ENCODE measurements at regions not wholly inside any gene's neighbourhood (a gene's known extent, or its start where the extent isn't known, plus 50 kb on each side); places are given as distances from the start of the nearest gene placed in this dataset.

- Histone ChIP-seq H3K4me1 (ENCODE audit: insufficient read depth, poor library complexity, severe bottlenecking) (no peaks in the 10 kb centered on the region), H3K27ac (ENCODE audit: poor library complexity, severe bottlenecking) (no peak overlapping the region), H3K36me3 (ENCODE audit: low read depth) (no peaks in the 10 kb centered on the region), H3K4me3 (ENCODE audit: severe bottlenecking) (no peak overlapping the region), H3K27me3 (ENCODE audit: insufficient read depth, poor library complexity, severe bottlenecking) (no peaks in the 10 kb centered on the region), H3K9me3 (ENCODE audit: severe bottlenecking) (no peaks in the 10 kb centered on the region)
- no peak for DNase-seq (ENCODE audit: low spot score)
- TF ChIP-seq, protein P1, sequence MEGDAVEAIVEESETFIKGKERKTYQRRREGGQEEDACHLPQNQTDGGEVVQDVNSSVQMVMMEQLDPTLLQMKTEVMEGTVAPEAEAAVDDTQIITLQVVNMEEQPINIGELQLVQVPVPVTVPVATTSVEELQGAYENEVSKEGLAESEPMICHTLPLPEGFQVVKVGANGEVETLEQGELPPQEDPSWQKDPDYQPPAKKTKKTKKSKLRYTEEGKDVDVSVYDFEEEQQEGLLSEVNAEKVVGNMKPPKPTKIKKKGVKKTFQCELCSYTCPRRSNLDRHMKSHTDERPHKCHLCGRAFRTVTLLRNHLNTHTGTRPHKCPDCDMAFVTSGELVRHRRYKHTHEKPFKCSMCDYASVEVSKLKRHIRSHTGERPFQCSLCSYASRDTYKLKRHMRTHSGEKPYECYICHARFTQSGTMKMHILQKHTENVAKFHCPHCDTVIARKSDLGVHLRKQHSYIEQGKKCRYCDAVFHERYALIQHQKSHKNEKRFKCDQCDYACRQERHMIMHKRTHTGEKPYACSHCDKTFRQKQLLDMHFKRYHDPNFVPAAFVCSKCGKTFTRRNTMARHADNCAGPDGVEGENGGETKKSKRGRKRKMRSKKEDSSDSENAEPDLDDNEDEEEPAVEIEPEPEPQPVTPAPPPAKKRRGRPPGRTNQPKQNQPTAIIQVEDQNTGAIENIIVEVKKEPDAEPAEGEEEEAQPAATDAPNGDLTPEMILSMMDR (IDR thresholded peaks at IDR 0.05; ENCODE audit: poor library complexity, severe bottlenecking), result peak; percentile 79
- peak; percentile 52; the same call in 1 of the 3 replicates for ATAC-seq (ENCODE audit: low read depth)
These were observed 81.9 kb upstream of the CALN1 start for GRCh38 chr7:72493850-72494661.

GRCh38 chr7:72492461-72493065 is 80.4 kb upstream of the CALN1 start:
- no peak overlapping the region for H3K27ac ChIP-seq (ENCODE audit: poor library complexity, severe bottlenecking)
- no peak for ATAC-seq (ENCODE audit: low read depth)
- H3K4me3 ChIP-seq (ENCODE audit: severe bottlenecking), result no peak overlapping the region
- no peaks in the 10 kb centered on the region for H3K9me3 ChIP-seq (ENCODE audit: severe bottlenecking)
- no peaks in the 10 kb centered on the region for H3K27me3 ChIP-seq (ENCODE audit: insufficient read depth, poor library complexity, severe bottlenecking)
- DNase-seq (ENCODE audit: low spot score), result no peak
- TF ChIP-seq, protein P1 (IDR thresholded peaks at IDR 0.05; ENCODE audit: poor library complexity, severe bottlenecking), result no peak
- H3K36me3 ChIP-seq (ENCODE audit: low read depth), result no peaks in the 10 kb centered on the region
- no peaks in the 10 kb centered on the region for H3K4me1 ChIP-seq (ENCODE audit: insufficient read depth, poor library complexity, severe bottlenecking)

DNA sequence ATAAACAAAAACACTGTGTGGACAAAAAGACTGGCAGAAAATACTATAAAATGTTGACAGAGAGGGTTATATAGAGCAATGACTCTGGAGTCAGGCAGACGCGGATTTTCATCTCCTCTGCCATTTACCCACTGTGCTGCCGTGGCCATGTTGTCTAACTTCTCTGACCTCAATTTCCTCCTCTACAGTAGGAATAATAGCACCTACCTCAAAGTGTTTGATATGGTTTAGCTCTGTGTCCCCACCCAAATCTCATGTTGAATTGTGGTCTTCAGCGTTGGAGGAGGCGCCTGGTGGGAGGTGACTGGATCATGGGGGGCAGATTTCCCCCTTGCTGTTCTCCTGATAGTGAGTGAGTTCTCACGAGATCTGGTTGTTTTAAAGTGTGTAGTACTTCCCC is 78.2 kb upstream of the CALN1 start:
- H3K4me1 ChIP-seq (ENCODE audit: insufficient read depth, poor library complexity, severe bottlenecking), result no peaks in the 10 kb centered on the region
- TF ChIP-seq, protein P1 (IDR thresholded peaks at IDR 0.05; ENCODE audit: poor library complexity, severe bottlenecking), result no peak
- ATAC-seq (ENCODE audit: low read depth), result no peak
- no peaks in the 10 kb centered on the region for H3K27me3 ChIP-seq (ENCODE audit: insufficient read depth, poor library complexity, severe bottlenecking)
- no peak for DNase-seq (ENCODE audit: low spot score)
- no peak overlapping the region for H3K27ac ChIP-seq (ENCODE audit: poor library complexity, severe bottlenecking)
- no peaks in the 10 kb centered on the region for H3K9me3 ChIP-seq (ENCODE audit: severe bottlenecking)
- H3K36me3 ChIP-seq (ENCODE audit: low read depth), result no peaks in the 10 kb centered on the region
- H3K4me3 ChIP-seq (ENCODE audit: severe bottlenecking), result no peak overlapping the region

GRCh38 chr7:72481934-72482333 is 69.8 kb upstream of the CALN1 start:
- Histone ChIP-seq H3K27ac (ENCODE audit: poor library complexity, severe bottlenecking) (no peak overlapping the region), H3K9me3 (ENCODE audit: severe bottlenecking) (no peaks in the 10 kb centered on the region), H3K4me3 (ENCODE audit: severe bottlenecking) (no peak overlapping the region), H3K4me1 (ENCODE audit: insufficient read depth, poor library complexity, severe bottlenecking) (no peaks in the 10 kb centered on the region), H3K36me3 (ENCODE audit: low read depth) (no peaks in the 10 kb centered on the region), H3K27me3 (ENCODE audit: insufficient read depth, poor library complexity, severe bottlenecking) (peaks cover 6% of the 10 kb centered on the region)
- DNase-seq (ENCODE audit: low spot score), result no peak
- TF ChIP-seq, protein P1 (IDR thresholded peaks at IDR 0.05; ENCODE audit: poor library complexity, severe bottlenecking), result no peak
- ATAC-seq (ENCODE audit: low read depth), result no peak

Measured in RWPE2 (cell line).